OCI-LY3 (cell line): ENCODE measurements at regions not wholly inside any gene's neighbourhood (a gene's known extent, or its start where the extent isn't known, plus 50 kb on each side); places are given as distances from the start of the nearest gene placed in this dataset.

Experiments used
- CTCF ChIP-seq: fragments of 200-600, 300-600 bp; sonication (generic); IDR thresholded peaks from 2 replicates; pipeline ENCODE4 v1.5.1; 2014; ENCODE audit warnings: antibody characterized with exemption, low read length, low read depth
- EZH2phosphoT487 ChIP-seq: fragments of 200-600 bp; shearing (Covaris generic); IDR thresholded peaks from 2 replicates; pipeline ENCODE4 v1.6.1; 2018; ENCODE audit warnings: antibody characterized with exemption, mixed run types, low read depth

DNA sequence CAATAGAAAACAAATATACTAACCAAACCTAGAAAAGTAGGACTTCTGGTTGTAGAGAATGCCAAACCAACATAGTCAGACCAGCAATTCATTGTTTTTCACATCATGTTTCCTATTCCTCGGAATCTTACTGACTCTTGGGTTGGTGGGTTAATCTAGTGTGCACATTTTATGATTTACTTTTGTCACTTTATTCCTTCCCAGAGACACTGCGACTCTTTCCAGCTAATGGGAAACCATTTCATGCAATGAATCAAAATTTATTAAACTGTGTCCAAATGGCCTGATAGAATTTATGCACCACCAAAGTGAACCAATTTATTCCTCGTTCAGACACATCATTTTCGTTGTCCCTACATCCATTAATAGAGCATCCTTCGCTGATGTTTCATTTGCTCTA, 464.9 kb downstream of the RPS29 start:
- TF ChIP-seq EZH2phosphoT487 (no peak), CTCF (no peak)
